IMR-90 (cell line): ENCODE measurements at regions not wholly inside any gene's neighbourhood (a gene's known extent, or its start where the extent isn't known, plus 50 kb on each side); places are given as distances from the start of the nearest gene placed in this dataset.
A peak's percentile ranks its signal among the peaks of the same experiment; 100 is the strongest.

Experiments
- ATAC-seq: fragments of 200-7000 bp; cut with Tn5 transposase; 2 replicates; pipeline ENCODE4 v1.9.1; 2020; ENCODE audit warnings: low read depth, mild to moderate bottlenecking, moderate library complexity
- BruUV-seq: library from RNA; stranded (reverse); fragments of 400-500 nt; replicated peaks from 2 replicates; lab custom pipeline; 2021; lab: Mats Ljungman, UMichigan
- CTCF ChIA-PET: fragments of 300-600 bp; formaldehyde crosslinking; extraction: SDS; loops from one replicate; lab custom pipeline; 2021; ENCODE audit warnings: antibody characterized with exemption; lab: Yijun Ruan, JAX
- POLR2A ChIA-PET: fragments of 300-600 bp; sonication (Branson Sonifier 250); formaldehyde crosslinking; loops from one replicate; lab custom pipeline; 2022; ENCODE audit warnings: antibody characterized with exemption; ENCODE audit not compliant: unreplicated experiment; lab: Charles Lee
- DNase-seq: peaks from one replicate; pipeline ENCODE4 v3.0.0; 2013
- H2AFZ ChIP-seq: replicated peaks from 2 replicates; pipeline ENCODE3; 2013; ENCODE audit warnings: low read length, mild to moderate bottlenecking; ENCODE audit not compliant: poor library complexity
- H2AK5ac ChIP-seq: 2 replicates; pipeline ENCODE4 v1.6.1; 2013; ENCODE audit warnings: low read depth, low read length, inconsistent platforms
- H2AK9ac ChIP-seq: replicated peaks from 2 replicates; pipeline ENCODE3; 2013; ENCODE audit warnings: mild to moderate bottlenecking, low read depth, low read length, moderate library complexity; ENCODE audit not compliant: poor library complexity
- H2BK120ac ChIP-seq: 2 replicates; pipeline ENCODE4 v1.6.1; 2013; ENCODE audit warnings: low read depth, low read length, inconsistent platforms
- H2BK15ac ChIP-seq: 3 replicates; pipeline ENCODE4 v1.6.1; 2013; ENCODE audit warnings: low read depth, low read length, inconsistent platforms
- H2BK20ac ChIP-seq: 2 replicates; pipeline ENCODE4 v1.6.1; 2013; ENCODE audit warnings: low read depth, mild to moderate bottlenecking, inconsistent platforms, low read length, moderate library complexity
- H2BK5ac ChIP-seq: 2 replicates; pipeline ENCODE4 v1.6.1; 2013; ENCODE audit warnings: mild to moderate bottlenecking, low read depth, low read length, inconsistent platforms; ENCODE audit not compliant: poor library complexity, severe bottlenecking
- H3K14ac ChIP-seq: replicated peaks from 2 replicates; pipeline ENCODE4 v1.6.1; 2013; ENCODE audit warnings: low read depth, low read length, inconsistent platforms
- H3K18ac ChIP-seq: 2 replicates; pipeline ENCODE4 v1.6.1; 2013; ENCODE audit warnings: low read depth, low read length, control low read depth
- H3K23ac ChIP-seq: 2 replicates; pipeline ENCODE4 v1.6.1; 2013; ENCODE audit warnings: low read depth, low read length, inconsistent platforms
- H3K27ac ChIP-seq: 2 replicates; pipeline ENCODE4 v1.5.1; 2013; ENCODE audit warnings: mild to moderate bottlenecking, control low read depth, low read length; ENCODE audit not compliant: insufficient read depth
- H3K27me3 ChIP-seq: 2 replicates; pipeline ENCODE4 v1.6.1; 2013; ENCODE audit warnings: low read length; ENCODE audit not compliant: control insufficient read depth, insufficient read depth
- H3K36me3 ChIP-seq: 2 replicates; pipeline ENCODE4 v1.6.1; 2013; ENCODE audit warnings: low read length, mixed read lengths; ENCODE audit not compliant: control insufficient read depth, insufficient read depth
- H3K4ac ChIP-seq: 2 replicates; pipeline ENCODE4 v1.6.1; 2013; ENCODE audit warnings: low read depth, low read length, inconsistent platforms
- H3K4me1 ChIP-seq: 2 replicates; pipeline ENCODE4 v1.6.1; 2013; ENCODE audit warnings: low read length, mixed read lengths; ENCODE audit not compliant: control insufficient read depth, insufficient read depth
- H3K4me2 ChIP-seq: 2 replicates; pipeline ENCODE4 v1.6.1; 2013; ENCODE audit warnings: low read depth, mild to moderate bottlenecking, control low read depth, low read length, moderate library complexity
- H3K4me3 ChIP-seq: 2 replicates; pipeline ENCODE4 v1.5.1; 2013; ENCODE audit warnings: low read depth, mild to moderate bottlenecking, control low read depth, low read length, moderate library complexity; ENCODE audit not compliant: insufficient read depth
- H3K56ac ChIP-seq: 2 replicates; pipeline ENCODE4 v1.6.1; 2013; ENCODE audit warnings: low read length, inconsistent platforms; ENCODE audit not compliant: insufficient read depth; ENCODE audit errors: extremely low read depth
- H3K79me1 ChIP-seq, 2 experiments: 2 replicates each; pipeline ENCODE4 v1.6.1; 2013; ENCODE audit warnings: low read length in 2 of 2, inconsistent platforms in 1 of 2, low read depth in 1 of 2
- H3K9ac ChIP-seq: 2 replicates; pipeline ENCODE4 v1.6.1; 2013; ENCODE audit warnings: low read depth, low read length, control low read depth
- H3K9me1 ChIP-seq: 2 replicates; pipeline ENCODE4 v1.6.1; 2013; ENCODE audit warnings: low read length, inconsistent platforms; ENCODE audit not compliant: insufficient read depth
- H3K9me3 ChIP-seq: 2 replicates; pipeline ENCODE4 v1.6.1; 2013; ENCODE audit warnings: low read length; ENCODE audit not compliant: control insufficient read depth, insufficient read depth
- H4K20me1 ChIP-seq: 2 replicates; pipeline ENCODE4 v1.6.1; 2013; ENCODE audit warnings: low read length, inconsistent platforms; ENCODE audit not compliant: insufficient read depth
- H4K5ac ChIP-seq: 2 replicates; pipeline ENCODE4 v1.6.1; 2013; ENCODE audit warnings: mild to moderate bottlenecking, low read depth, low read length, control low read depth
- H4K8ac ChIP-seq, 2 experiments: 2 replicates each; pipeline ENCODE4 v1.6.1; 2013; ENCODE audit warnings: low read depth in 2 of 2, low read length in 2 of 2, control low read depth in 1 of 2, inconsistent platforms in 1 of 2
- H4K91ac ChIP-seq: 2 replicates; pipeline ENCODE4 v1.6.1; 2013; ENCODE audit warnings: low read depth, low read length, inconsistent platforms; ENCODE audit not compliant: insufficient read depth
- BHLHE40 ChIP-seq: fragments of 150-350 bp; IDR thresholded peaks from 2 replicates; pipeline ENCODE4 v1.6.1; 2016; ENCODE audit warnings: mild to moderate bottlenecking, low read depth, low read length
- MAFK ChIP-seq: IDR thresholded peaks from 2 replicates; pipeline ENCODE4 v1.6.1; 2012; ENCODE audit warnings: low read depth, low read length, improper control_type of control experiment
- MAZ ChIP-seq: IDR thresholded peaks from 2 replicates; pipeline ENCODE4 v1.6.1; 2012; ENCODE audit warnings: low read depth, mild to moderate bottlenecking, low read length, improper control_type of control experiment, moderate library complexity, borderline replicate concordance
- MXI1 ChIP-seq: IDR thresholded peaks from 2 replicates; pipeline ENCODE4 v1.6.1; 2012; ENCODE audit warnings: low read depth, mild to moderate bottlenecking, low read length, moderate library complexity, borderline replicate concordance
- RAD21 ChIP-seq: IDR thresholded peaks from 2 replicates; pipeline ENCODE4 v1.6.1; 2012; ENCODE audit warnings: low read length, improper control_type of control experiment
- SMC3 ChIP-seq: fragments of 150-350 bp; IDR thresholded peaks from 2 replicates; pipeline ENCODE4 v1.6.1; 2016; ENCODE audit warnings: low read depth, mild to moderate bottlenecking, antibody characterized with exemption, low read length, moderate library complexity
- WGBS, 2 experiments: methylation state at CpG; one replicate each; pipeline versions ENCODE4 v1.1.5 to v1.1.7; 2013; ENCODE audit warnings: missing lambda C conversion rate in 2 of 2; ENCODE audit not compliant: insufficient read length in 1 of 2; ENCODE audit errors: extremely low coverage in 2 of 2; 5-methylcytosine and 5-hydroxymethylcytosine counted together
- dilution Hi-C: fragments of 300-500 bp; cut with HindIII; formaldehyde crosslinking; loops from one replicate; pipeline ENCODE4 v1.14.3; 2018; ENCODE audit warnings: low sequenced_read_pairs; ENCODE audit not compliant: unreplicated experiment
- in situ Hi-C: fragments of 300-500 bp; cut with MboI; formaldehyde crosslinking; loops from 3 replicates; pipeline ENCODE4 v1.14.3; 2019; ENCODE audit warnings: low sequenced_read_pairs, inconsistent platforms, mixed read lengths
- intact Hi-C: fragments of 100-400 bp; cut with micrococcal nuclease; formaldehyde crosslinking; loops from 2 replicates; pipeline ENCODE4 v1.10.0; 2022
- TF ChIP-seq, protein P1 (sequence below): fragments of 150-350 bp; IDR thresholded peaks from 2 replicates; pipeline ENCODE4 v1.6.1; 2017; ENCODE audit warnings: mild to moderate bottlenecking, antibody characterized with exemption, low read length, low read depth
- TF ChIP-seq, protein P2 (sequence below): conservative IDR thresholded peaks from 2 replicates; pipeline ENCODE4 v1.5.1; 2012; ENCODE audit warnings: mild to moderate bottlenecking, low read depth, low read length, improper control_type of control experiment

GRCh38 chr2:177148477-177149154 is 64.0 kb upstream of the HNRNPA3 start:
- no peaks in the 10 kb centered on the region for H3K9me3 ChIP-seq
- no peak overlapping the region for H3K23ac ChIP-seq
- H4K91ac ChIP-seq = no peak overlapping the region
- H3K56ac ChIP-seq = no peak overlapping the region
- POLR2A ChIA-PET = no interaction called here
- H3K9ac ChIP-seq = peak overlapping the region; percentile 42; the same call in 1 of the 2 replicates
- H2BK120ac ChIP-seq = no peak overlapping the region
- no peaks in the 10 kb centered on the region for H3K36me3 ChIP-seq
- no peak overlapping the region for H3K4ac ChIP-seq
- peaks cover 19% of the 10 kb centered on the region for H3K27me3 ChIP-seq
- no peak overlapping the region for H2BK15ac ChIP-seq
- H3K9me1 ChIP-seq = no peaks in the 10 kb centered on the region
- no peaks in the 10 kb centered on the region for H3K4me1 ChIP-seq
- peak overlapping the region; percentile 100 for H3K4me2 ChIP-seq
- no peak overlapping the region for H4K8ac ChIP-seq
- H4K5ac ChIP-seq = no peak overlapping the region
- intact Hi-C loops = loop anchor here (1.0 to 5.0 kb wide), 4 partner anchors 496 to 1021 kb away; no protein-coding TSS in a partner anchor
- dilution Hi-C loops = no loop called here
- in situ Hi-C loops = no loop called here
- no peak overlapping the region for H3K14ac ChIP-seq
- ATAC-seq = peak; percentile 99
- TF ChIP-seq, protein P1, sequence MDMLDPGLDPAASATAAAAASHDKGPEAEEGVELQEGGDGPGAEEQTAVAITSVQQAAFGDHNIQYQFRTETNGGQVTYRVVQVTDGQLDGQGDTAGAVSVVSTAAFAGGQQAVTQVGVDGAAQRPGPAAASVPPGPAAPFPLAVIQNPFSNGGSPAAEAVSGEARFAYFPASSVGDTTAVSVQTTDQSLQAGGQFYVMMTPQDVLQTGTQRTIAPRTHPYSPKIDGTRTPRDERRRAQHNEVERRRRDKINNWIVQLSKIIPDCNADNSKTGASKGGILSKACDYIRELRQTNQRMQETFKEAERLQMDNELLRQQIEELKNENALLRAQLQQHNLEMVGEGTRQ = no peak
- peak; percentile 53 for TF ChIP-seq SMC3
- TF ChIP-seq, protein P2, sequence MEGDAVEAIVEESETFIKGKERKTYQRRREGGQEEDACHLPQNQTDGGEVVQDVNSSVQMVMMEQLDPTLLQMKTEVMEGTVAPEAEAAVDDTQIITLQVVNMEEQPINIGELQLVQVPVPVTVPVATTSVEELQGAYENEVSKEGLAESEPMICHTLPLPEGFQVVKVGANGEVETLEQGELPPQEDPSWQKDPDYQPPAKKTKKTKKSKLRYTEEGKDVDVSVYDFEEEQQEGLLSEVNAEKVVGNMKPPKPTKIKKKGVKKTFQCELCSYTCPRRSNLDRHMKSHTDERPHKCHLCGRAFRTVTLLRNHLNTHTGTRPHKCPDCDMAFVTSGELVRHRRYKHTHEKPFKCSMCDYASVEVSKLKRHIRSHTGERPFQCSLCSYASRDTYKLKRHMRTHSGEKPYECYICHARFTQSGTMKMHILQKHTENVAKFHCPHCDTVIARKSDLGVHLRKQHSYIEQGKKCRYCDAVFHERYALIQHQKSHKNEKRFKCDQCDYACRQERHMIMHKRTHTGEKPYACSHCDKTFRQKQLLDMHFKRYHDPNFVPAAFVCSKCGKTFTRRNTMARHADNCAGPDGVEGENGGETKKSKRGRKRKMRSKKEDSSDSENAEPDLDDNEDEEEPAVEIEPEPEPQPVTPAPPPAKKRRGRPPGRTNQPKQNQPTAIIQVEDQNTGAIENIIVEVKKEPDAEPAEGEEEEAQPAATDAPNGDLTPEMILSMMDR = peak; percentile 80
- no peak for TF ChIP-seq MAZ
- no peak for TF ChIP-seq BHLHE40
- peak; percentile 43 for TF ChIP-seq RAD21
- no peak for TF ChIP-seq MXI1
- TF ChIP-seq MAFK = no peak
- peak; percentile 66 for DNase-seq
- peak overlapping the region; percentile 74 for H2AFZ ChIP-seq
- no peak overlapping the region for H2AK5ac ChIP-seq
- no TSS peak for BruUV-seq
- no peak overlapping the region for H3K27ac ChIP-seq
- H3K4me3 ChIP-seq = peak overlapping the region; percentile 71
- H2BK20ac ChIP-seq = no peak overlapping the region
- no peak overlapping the region for H3K18ac ChIP-seq
- no peak overlapping the region for H2BK5ac ChIP-seq
- H3K79me1 ChIP-seq = no peaks in the 10 kb centered on the region
- H2AK9ac ChIP-seq = no peak overlapping the region
- CTCF ChIA-PET = interaction anchor here (0.6 to 2.3 kb wide), 24 partner anchors 8 to 1021 kb away, joined by 3 to 22 read pairs (median 4); partner anchors contain the start of gene NFE2L2
- H4K20me1 ChIP-seq = no peaks in the 10 kb centered on the region
- 0% methylated on average over 7 of the region's 25 CpGs; no CpG with 5 or more reads in 1 of the 2 experiments for WGBS, 2 experiments
